Thyroid gland (tissue), 4 donors: ENCODE measurements at regions not wholly inside any gene's neighbourhood (a gene's known extent, or its start where the extent isn't known, plus 50 kb on each side); places are given as distances from the start of the nearest gene placed in this dataset.

Experiments
- DNase-seq, 2 donors: peaks; one replicate each; pipeline ENCODE4 v3.0.0-alpha.2; 2019
- H3K27ac ChIP-seq, 3 donors: fragments of 200-600 bp; sonication (generic); 1 replicate in 2 of 3; 2 replicates in 1 of 3; pipeline ENCODE4 v1.5.1; 2016 to 2019; ENCODE audit warnings: mild to moderate bottlenecking in 1 of 3, moderate library complexity in 1 of 3
- H3K27me3 ChIP-seq: fragments of 200-600 bp; sonication (generic); one replicate; pipeline ENCODE4 v1.5.1; 2019
- H3K36me3 ChIP-seq, 2 donors: fragments of 200-600 bp; sonication (generic); one replicate each; pipeline ENCODE4 v1.5.1; 2016 to 2019
- H3K4me1 ChIP-seq, 2 donors: fragments of 200-600 bp; sonication (generic); one replicate each; pipeline ENCODE4 v1.5.1; 2017 to 2019
- H3K4me3 ChIP-seq, 3 donors: fragments of 200-600 bp; sonication (generic); replicated peaks in 1 of 3; 1 replicate in 2 of 3; 2 replicates in 1 of 3; pipeline ENCODE4 v1.5.1; 2016; ENCODE audit warnings: mild to moderate bottlenecking in 1 of 3
- H3K9me3 ChIP-seq: fragments of 200-600 bp; sonication (generic); one replicate; pipeline ENCODE4 v1.5.1; 2017
- CTCF ChIP-seq, 6 experiments: fragments of 200-600 bp in 3 of 6; fragments of 450-650 bp in 3 of 6; sonication (generic) in 3 of 6; IDR thresholded peaks; one replicate each; pipeline ENCODE4 v1.5.1; 2016 to 2019; ENCODE audit warnings: antibody characterized with exemption in 6 of 6, mild to moderate bottlenecking in 2 of 6, inconsistent platforms in 1 of 6, moderate library complexity in 1 of 6
- POLR2A ChIP-seq, 2 donors: fragments of 450-650 bp; IDR thresholded peaks; one replicate each; pipeline ENCODE4 v1.6.1; 2017; ENCODE audit warnings: antibody characterized with exemption in 2 of 2, mild to moderate bottlenecking in 2 of 2, moderate library complexity in 1 of 2
- WGBS, 2 donors: methylation state at CpG; one replicate each; pipeline ENCODE4 v1.1.5; 2017; 5-methylcytosine and 5-hydroxymethylcytosine counted together
- intact Hi-C: fragments of 100-400 bp; cut with DNase I; formaldehyde crosslinking; loops from one replicate; pipeline ENCODE4 v1.15.1; 2023

GRCh38 chr7:148472406-148472805 is 118.2 kb upstream of the C7orf33 start:
- WGBS, 2 donors: 89 to 90% methylated on average over 11 of the region's 11 CpGs

GRCh38 chr7:148473703-148474480 is 116.7 kb upstream of the C7orf33 start:
- intact Hi-C loops: no loop called here
- no peak overlapping the region for H3K27ac ChIP-seq
- WGBS, 2 donors: 76 to 79% methylated on average over 14 of the region's 14 CpGs

More at GRCh38 chr7:148472406-148472805, 118.2 kb upstream of the C7orf33 start:
- no peak for DNase-seq
- TF ChIP-seq POLR2A (IDR thresholded peaks at IDR 0.05) (no peak), CTCF (IDR thresholded peaks at IDR 0.05) (no peak)
- Histone ChIP-seq H3K4me3 (no peak overlapping the region), H3K27ac (no peak overlapping the region), H3K9me3 (no peaks in the 10 kb centered on the region), H3K4me1 (no peaks in the 10 kb centered on the region), H3K36me3 (no peaks in the 10 kb centered on the region), H3K27me3 (no peaks in the 10 kb centered on the region)
- intact Hi-C loops: no loop called here

GRCh38 chr7:148474481-148475025 is 116.0 kb upstream of the C7orf33 start:
- H3K4me3 ChIP-seq: no peak overlapping the region
- 70 to 76% methylated on average over 6 of the region's 6 CpGs for WGBS, 2 donors
- intact Hi-C loops: no loop called here
- no peak overlapping the region for H3K27ac ChIP-seq
- H3K36me3 ChIP-seq: no peaks in the 10 kb centered on the region
- no peaks in the 10 kb centered on the region for H3K4me1 ChIP-seq
- no peaks in the 10 kb centered on the region for H3K27me3 ChIP-seq
- DNase-seq: no peak
- TF ChIP-seq POLR2A (IDR thresholded peaks at IDR 0.05) (no peak), CTCF (IDR thresholded peaks at IDR 0.05) (no peak)
- no peaks in the 10 kb centered on the region for H3K9me3 ChIP-seq

More at GRCh38 chr7:148473703-148474480, 116.7 kb upstream of the C7orf33 start:
- Histone ChIP-seq H3K36me3 (no peaks in the 10 kb centered on the region), H3K4me3 (no peak overlapping the region), H3K9me3 (no peaks in the 10 kb centered on the region), H3K27me3 (no peaks in the 10 kb centered on the region), H3K4me1 (no peaks in the 10 kb centered on the region)
- TF ChIP-seq POLR2A (IDR thresholded peaks at IDR 0.05): no peak
- TF ChIP-seq CTCF (IDR thresholded peaks at IDR 0.05): no peak
- no peak for DNase-seq

- Histone ChIP-seq H3K4me3 (no peak overlapping the region), H3K36me3 (no peaks in the 10 kb centered on the region), H3K27me3 (no peaks in the 10 kb centered on the region), H3K9me3 (no peaks in the 10 kb centered on the region), H3K27ac (no peak overlapping the region), H3K4me1 (peaks cover 0 to 3% of the 10 kb centered on the region in 2 donors)
- intact Hi-C loops: no loop called here
- no peak for DNase-seq
- 82 to 85% methylated on average over 9 of the region's 9 CpGs for whole genome bisulfite sequencing, 2 donors
- TF ChIP-seq CTCF (IDR thresholded peaks at IDR 0.05) (no peak), POLR2A (IDR thresholded peaks at IDR 0.05) (no peak)
These were observed 112.0 kb upstream of the C7orf33 start for GRCh38 chr7:148478551-148478950.

GRCh38 chr7:148480479-148481146 is 110.0 kb upstream of the C7orf33 start:
- intact Hi-C loops: no loop called here
- DNase-seq: no peak
- H3K4me1 ChIP-seq: peaks cover 0 to 3% of the 10 kb centered on the region in 2 donors
- no peaks in the 10 kb centered on the region for H3K9me3 ChIP-seq
- no peak overlapping the region for H3K27ac ChIP-seq
- H3K27me3 ChIP-seq: no peaks in the 10 kb centered on the region
- H3K4me3 ChIP-seq: no peak overlapping the region
- WGBS, 2 donors: 83 to 87% methylated on average over 5 of the region's 5 CpGs
- TF ChIP-seq CTCF (IDR thresholded peaks at IDR 0.05) (no peak), POLR2A (IDR thresholded peaks at IDR 0.05) (no peak)
- no peaks in the 10 kb centered on the region for H3K36me3 ChIP-seq
